ENCODE measurements at regions not wholly inside any gene's neighbourhood (a gene's known extent, or its start where the extent isn't known, plus 50 kb on each side); places are given as distances from the start of the nearest gene placed in this dataset.

DNA sequence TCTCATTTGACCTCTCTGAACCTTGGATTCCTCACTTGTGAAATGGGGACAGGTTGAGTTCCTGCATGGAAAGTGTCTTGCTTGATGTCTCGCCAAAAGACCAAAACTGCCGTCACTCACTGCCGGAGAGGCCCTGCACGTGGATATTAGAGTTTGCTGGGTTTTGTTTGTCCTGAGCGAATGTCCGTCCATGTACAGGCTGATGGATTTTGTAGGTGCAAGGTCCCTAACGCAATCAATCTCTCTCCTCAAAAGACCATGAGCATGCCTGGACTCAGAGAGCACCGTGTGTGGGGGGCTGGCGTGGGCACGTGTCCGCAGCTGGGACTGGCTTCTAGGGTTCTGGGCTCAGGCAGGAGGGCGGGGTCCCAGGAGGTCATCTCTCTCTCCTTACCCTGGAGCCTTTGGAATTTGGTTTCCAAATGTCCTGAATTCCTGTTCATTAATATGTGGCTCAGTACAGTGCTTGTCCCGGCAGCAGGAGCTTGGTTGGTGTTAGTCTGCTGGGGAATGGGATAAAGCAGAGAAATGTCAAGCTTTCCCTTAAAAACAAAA lies 146.0 kb upstream of the IER5L start:
- 39 to 57% methylated on average over 13 of the region's 13 CpGs for WGBS, 2 donors
- Histone ChIP-seq H3K36me3 (no peaks in the 10 kb centered on the region), H3K4me3 (no peak overlapping the region), H3K27me3 (no peaks in the 10 kb centered on the region), H3K9me3 (no peaks in the 10 kb centered on the region), H3K4me1 (peaks cover 10 to 85% (median 52%) of the 10 kb centered on the region in 4 donors), H3K27ac (peak overlapping the region; percentile 12 to 96 (median 90))
- DNase-seq (ENCODE audit: low spot score in 2 of 2): no peak
- TF ChIP-seq EP300 (IDR thresholded peaks at IDR 0.05): no peak
- TF ChIP-seq, protein P1, sequence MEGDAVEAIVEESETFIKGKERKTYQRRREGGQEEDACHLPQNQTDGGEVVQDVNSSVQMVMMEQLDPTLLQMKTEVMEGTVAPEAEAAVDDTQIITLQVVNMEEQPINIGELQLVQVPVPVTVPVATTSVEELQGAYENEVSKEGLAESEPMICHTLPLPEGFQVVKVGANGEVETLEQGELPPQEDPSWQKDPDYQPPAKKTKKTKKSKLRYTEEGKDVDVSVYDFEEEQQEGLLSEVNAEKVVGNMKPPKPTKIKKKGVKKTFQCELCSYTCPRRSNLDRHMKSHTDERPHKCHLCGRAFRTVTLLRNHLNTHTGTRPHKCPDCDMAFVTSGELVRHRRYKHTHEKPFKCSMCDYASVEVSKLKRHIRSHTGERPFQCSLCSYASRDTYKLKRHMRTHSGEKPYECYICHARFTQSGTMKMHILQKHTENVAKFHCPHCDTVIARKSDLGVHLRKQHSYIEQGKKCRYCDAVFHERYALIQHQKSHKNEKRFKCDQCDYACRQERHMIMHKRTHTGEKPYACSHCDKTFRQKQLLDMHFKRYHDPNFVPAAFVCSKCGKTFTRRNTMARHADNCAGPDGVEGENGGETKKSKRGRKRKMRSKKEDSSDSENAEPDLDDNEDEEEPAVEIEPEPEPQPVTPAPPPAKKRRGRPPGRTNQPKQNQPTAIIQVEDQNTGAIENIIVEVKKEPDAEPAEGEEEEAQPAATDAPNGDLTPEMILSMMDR (IDR thresholded peaks at IDR 0.05): no peak
- no peak for TF ChIP-seq POLR2A (IDR thresholded peaks at IDR 0.05)

- Histone ChIP-seq H3K27ac (peak overlapping the region; percentile 88 to 96 (median 90)), H3K9me3 (no peaks in the 10 kb centered on the region), H3K27me3 (no peaks in the 10 kb centered on the region), H3K4me3 (no peak overlapping the region), H3K36me3 (no peaks in the 10 kb centered on the region), H3K4me1 (peaks cover 10 to 85% (median 55%) of the 10 kb centered on the region in 4 donors)
- WGBS, 2 donors: 35 to 52% methylated on average over 6 of the region's 6 CpGs
- DNase-seq (ENCODE audit: low spot score in 2 of 2): peak in 1 of 2 donors; percentile 13
- TF ChIP-seq, protein P1 (IDR thresholded peaks at IDR 0.05): no peak
- TF ChIP-seq EP300 (IDR thresholded peaks at IDR 0.05): no peak
- no peak for TF ChIP-seq POLR2A (IDR thresholded peaks at IDR 0.05)
Measured at GRCh38 chr9:129323376-129323998, 145.4 kb upstream of the IER5L start.

- peak in 1 of 2 donors; percentile 12 for DNase-seq (ENCODE audit: low spot score in 2 of 2)
- Histone ChIP-seq H3K4me1 (peaks cover 10 to 85% (median 58%) of the 10 kb centered on the region in 4 donors), H3K9me3 (no peaks in the 10 kb centered on the region), H3K36me3 (no peaks in the 10 kb centered on the region), H3K27ac (peak overlapping the region; percentile 88 to 96 (median 90)), H3K27me3 (no peaks in the 10 kb centered on the region), H3K4me3 (no peak overlapping the region)
- 61 to 72% methylated on average over 17 of the region's 17 CpGs for WGBS, 2 donors
- TF ChIP-seq POLR2A (IDR thresholded peaks at IDR 0.05) (no peak), EP300 (IDR thresholded peaks at IDR 0.05) (no peak)
- TF ChIP-seq, protein P1 (IDR thresholded peaks at IDR 0.05): no peak
Measured at GRCh38 chr9:129322641-129323375, 144.7 kb upstream of the IER5L start.

DNA sequence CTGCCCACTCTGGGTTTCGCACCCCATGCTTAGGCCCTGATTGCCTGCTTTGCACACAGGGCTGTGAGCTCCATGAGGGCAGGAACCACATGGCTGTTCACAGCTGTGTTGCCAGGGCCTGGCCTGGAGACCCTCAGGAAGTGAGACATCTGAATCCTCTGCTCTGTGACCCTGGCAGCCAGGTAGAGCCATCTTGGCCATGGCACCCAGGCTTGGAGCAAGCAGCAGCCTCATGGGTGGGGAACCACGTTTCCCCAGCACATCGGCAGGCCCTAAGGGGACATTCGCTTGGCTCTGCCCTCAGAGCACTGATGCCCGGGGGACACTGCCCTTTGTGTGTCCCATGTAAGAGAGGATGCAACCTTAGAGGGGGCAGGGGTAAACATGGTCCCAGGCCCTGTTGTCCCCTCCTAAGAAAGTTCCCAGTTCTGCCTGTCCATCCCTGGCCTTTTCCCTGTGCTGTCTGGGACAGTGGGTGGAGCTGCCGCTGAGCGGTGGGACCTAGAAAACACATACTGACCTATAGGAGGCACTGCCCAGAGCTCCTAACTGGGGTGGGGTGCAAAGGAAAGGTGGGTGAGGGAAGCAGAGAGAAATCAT lies 144.1 kb upstream of the IER5L start:
- H3K27ac ChIP-seq: peak overlapping the region; percentile 88 to 96 (median 90)
- no peaks in the 10 kb centered on the region for H3K9me3 ChIP-seq
- no peaks in the 10 kb centered on the region for H3K27me3 ChIP-seq
- 87 to 88% methylated on average over 3 to 7 of the region's 7 CpGs for WGBS, 2 donors
- DNase-seq (ENCODE audit: low spot score in 2 of 2): peak in 1 of 2 donors; percentile 10
- no peaks in the 10 kb centered on the region for H3K36me3 ChIP-seq
- H3K4me1 ChIP-seq: peaks cover 10 to 88% (median 56%) of the 10 kb centered on the region in 4 donors
- peak overlapping the region in 1 of 4 donors; percentile 60 for H3K4me3 ChIP-seq
- TF ChIP-seq EP300 (IDR thresholded peaks at IDR 0.05) (no peak), POLR2A (IDR thresholded peaks at IDR 0.05) (no peak)
- TF ChIP-seq, protein P1 (IDR thresholded peaks at IDR 0.05): no peak
